H1 (cell line): ENCODE measurements at regions not wholly inside any gene's neighbourhood (a gene's known extent, or its start where the extent isn't known, plus 50 kb on each side); places are given as distances from the start of the nearest gene placed in this dataset.

ENCODE experiments used
- CHD7 ChIP-seq: fragments of 300-600 bp; sonication (generic); IDR thresholded peaks from 2 replicates; pipeline ENCODE4 v1.7.1; 2012; ENCODE audit warnings: low read length, moderate library complexity, mild to moderate bottlenecking, inconsistent platforms; ENCODE audit not compliant: insufficient replicate concordance
- HDAC2 ChIP-seq, 2 experiments: fragments of 300-600 bp in 1 of 2; sonication (generic) in 1 of 2; IDR thresholded peaks; 2 replicates each; pipeline ENCODE4 v1.6.1; 2011 to 2012; ENCODE audit warnings: low read depth in 2 of 2, low read length in 2 of 2, mild to moderate bottlenecking in 2 of 2, moderate library complexity in 2 of 2, borderline replicate concordance in 1 of 2, inconsistent platforms in 1 of 2
- HDAC6 ChIP-seq: IDR thresholded peaks from one replicate; pipeline ENCODE4 v1.7.1; 2012; ENCODE audit warnings: low read depth, mild to moderate bottlenecking, inconsistent platforms, low read length, moderate library complexity
- MAX ChIP-seq: IDR thresholded peaks from 2 replicates; pipeline ENCODE4 v1.6.1; 2012; ENCODE audit warnings: inconsistent platforms
- POU5F1 ChIP-seq: IDR thresholded peaks from 2 replicates; pipeline ENCODE4 v1.6.1; 2011; ENCODE audit warnings: low read depth, mild to moderate bottlenecking, low read length, moderate library complexity

GRCh38 chr5:175284806-175285205 is 159.2 kb downstream of the DRD1 start (continued):
- TF ChIP-seq CHD7, result no peak
- TF ChIP-seq HDAC6, result no peak
- no peak for TF ChIP-seq HDAC2 (IDR thresholded peaks at IDR 0.05; ENCODE audit: borderline replicate concordance in 1 of 2, low read depth in 2 of 2, low read length in 2 of 2)
- no peak for TF ChIP-seq POU5F1
- TF ChIP-seq MAX, result no peak
- TF ChIP-seq, all 59 proteins: peak for 0
